A673 (cell line): ENCODE measurements at regions not wholly inside any gene's neighbourhood (a gene's known extent, or its start where the extent isn't known, plus 50 kb on each side); places are given as distances from the start of the nearest gene placed in this dataset.

Experiments used
- EZH2 ChIP-seq: fragments of 200-600 bp; sonication (generic); IDR thresholded peaks from 2 replicates; pipeline ENCODE4 v1.6.1; 2017; ENCODE audit warnings: borderline replicate concordance, low read depth, mild to moderate bottlenecking, mixed read lengths, antibody characterized with exemption, low read length; ENCODE audit not compliant: poor library complexity, severe bottlenecking
- TF ChIP-seq, protein P1 (sequence below): fragments of 300-800, 200-600 bp; sonication (generic); conservative IDR thresholded peaks from 2 replicates; pipeline ENCODE4 v1.5.1; 2017; ENCODE audit warnings: low read depth, mild to moderate bottlenecking, antibody characterized with exemption, low read length, moderate library complexity, mixed read lengths

- TF ChIP-seq, protein P1, sequence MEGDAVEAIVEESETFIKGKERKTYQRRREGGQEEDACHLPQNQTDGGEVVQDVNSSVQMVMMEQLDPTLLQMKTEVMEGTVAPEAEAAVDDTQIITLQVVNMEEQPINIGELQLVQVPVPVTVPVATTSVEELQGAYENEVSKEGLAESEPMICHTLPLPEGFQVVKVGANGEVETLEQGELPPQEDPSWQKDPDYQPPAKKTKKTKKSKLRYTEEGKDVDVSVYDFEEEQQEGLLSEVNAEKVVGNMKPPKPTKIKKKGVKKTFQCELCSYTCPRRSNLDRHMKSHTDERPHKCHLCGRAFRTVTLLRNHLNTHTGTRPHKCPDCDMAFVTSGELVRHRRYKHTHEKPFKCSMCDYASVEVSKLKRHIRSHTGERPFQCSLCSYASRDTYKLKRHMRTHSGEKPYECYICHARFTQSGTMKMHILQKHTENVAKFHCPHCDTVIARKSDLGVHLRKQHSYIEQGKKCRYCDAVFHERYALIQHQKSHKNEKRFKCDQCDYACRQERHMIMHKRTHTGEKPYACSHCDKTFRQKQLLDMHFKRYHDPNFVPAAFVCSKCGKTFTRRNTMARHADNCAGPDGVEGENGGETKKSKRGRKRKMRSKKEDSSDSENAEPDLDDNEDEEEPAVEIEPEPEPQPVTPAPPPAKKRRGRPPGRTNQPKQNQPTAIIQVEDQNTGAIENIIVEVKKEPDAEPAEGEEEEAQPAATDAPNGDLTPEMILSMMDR = no peak
- no peak for TF ChIP-seq EZH2
Observed at GRCh38 chr6:101167638-101168037, 225.9 kb upstream of the GRIK2 start.
